ENCODE measurements at regions not wholly inside any gene's neighbourhood (a gene's known extent, or its start where the extent isn't known, plus 50 kb on each side); places are given as distances from the start of the nearest gene placed in this dataset.

GRCh38 chr2:226184940-226185615 is 614.5 kb downstream of the IRS1 start:
- TF ChIP-seq CTCF (IDR thresholded peaks at IDR 0.05) (no peak), POLR2A (IDR thresholded peaks at IDR 0.05) (no peak)

All from testis (tissue), 2 donors.